ENCODE measurements at regions not wholly inside any gene's neighbourhood (a gene's known extent, or its start where the extent isn't known, plus 50 kb on each side); places are given as distances from the start of the nearest gene placed in this dataset.
"Not testable (repeated sequence)": the region's sequence is repeated elsewhere in the genome, so short reads cannot be mapped to it uniquely, and the experiment has no call there.

- H3K9ac ChIP-seq (ENCODE audit: insufficient read length) = no peak overlapping the region
- no peak for DNase-seq (ENCODE audit: low read depth, low spot score)
- H3K36me3 ChIP-seq (ENCODE audit: insufficient read depth, low read length) = no peaks in the 10 kb centered on the region
- TF ChIP-seq EZH2 (IDR thresholded peaks at IDR 0.05) (no peak), FOXP2 (optimal IDR thresholded peaks at IDR 0.05; ENCODE audit: control extremely low read depth, extremely low read length, insufficient read depth) (no peak), POLR2AphosphoS5 (IDR thresholded peaks at IDR 0.05; ENCODE audit: borderline replicate concordance, low read depth, low read length) (no peak)
- H3K4me3 ChIP-seq = no peak overlapping the region
- no peaks in the 10 kb centered on the region for H3K9me3 ChIP-seq (ENCODE audit: low read depth, low read length)
- H3K27ac ChIP-seq = no peak overlapping the region
Observed at GRCh38 chr4:159029481-159029880, 73.4 kb upstream of the RAPGEF2 start.

- not testable (repeated sequence) for DNase-seq (ENCODE audit: low read depth, low spot score); H3K9ac ChIP-seq (ENCODE audit: insufficient read length); H3K4me3 ChIP-seq; H3K9me3 ChIP-seq (ENCODE audit: low read depth, low read length); H3K36me3 ChIP-seq (ENCODE audit: insufficient read depth, low read length); H3K27ac ChIP-seq
Observed at GRCh38 chr4:159030297-159030696, 72.6 kb upstream of the RAPGEF2 start.

- H3K4me3 ChIP-seq = no peak overlapping the region
- H3K27ac ChIP-seq = no peak overlapping the region
- no peaks in the 10 kb centered on the region for H3K9me3 ChIP-seq (ENCODE audit: low read depth, low read length)
- H3K36me3 ChIP-seq (ENCODE audit: insufficient read depth, low read length) = no peaks in the 10 kb centered on the region
- TF ChIP-seq POLR2AphosphoS5 (IDR thresholded peaks at IDR 0.05; ENCODE audit: borderline replicate concordance, low read depth, low read length) (no peak), FOXP2 (optimal IDR thresholded peaks at IDR 0.05; ENCODE audit: control extremely low read depth, extremely low read length, insufficient read depth) (no peak), EZH2 (IDR thresholded peaks at IDR 0.05) (no peak)
- no peak for DNase-seq (ENCODE audit: low read depth, low spot score)
- H3K9ac ChIP-seq (ENCODE audit: insufficient read length) = no peak overlapping the region
Observed at GRCh38 chr4:159035570-159035969, 67.3 kb upstream of the RAPGEF2 start.

GRCh38 chr4:159038536-159038935 lies 64.3 kb upstream of the RAPGEF2 start:
- H3K9me3 ChIP-seq (ENCODE audit: low read depth, low read length) = no peaks in the 10 kb centered on the region
- no peak for DNase-seq (ENCODE audit: low read depth, low spot score)
- TF ChIP-seq FOXP2 (optimal IDR thresholded peaks at IDR 0.05; ENCODE audit: control extremely low read depth, extremely low read length, insufficient read depth) (no peak), EZH2 (IDR thresholded peaks at IDR 0.05) (no peak), POLR2AphosphoS5 (IDR thresholded peaks at IDR 0.05; ENCODE audit: borderline replicate concordance, low read depth, low read length) (no peak)
- no peak overlapping the region for H3K27ac ChIP-seq
- no peaks in the 10 kb centered on the region for H3K36me3 ChIP-seq (ENCODE audit: insufficient read depth, low read length)
- no peak overlapping the region for H3K9ac ChIP-seq (ENCODE audit: insufficient read length)
- no peak overlapping the region for H3K4me3 ChIP-seq

GRCh38 chr4:159041054-159042034 lies 61.5 kb upstream of the RAPGEF2 start:
- H3K9ac ChIP-seq (ENCODE audit: insufficient read length) = no peak overlapping the region
- TF ChIP-seq FOXP2 (optimal IDR thresholded peaks at IDR 0.05; ENCODE audit: control extremely low read depth, extremely low read length, insufficient read depth) (no peak), POLR2AphosphoS5 (IDR thresholded peaks at IDR 0.05; ENCODE audit: borderline replicate concordance, low read depth, low read length) (no peak), EZH2 (IDR thresholded peaks at IDR 0.05) (no peak)
- DNase-seq (ENCODE audit: low read depth, low spot score) = no peak
- H3K4me3 ChIP-seq = no peak overlapping the region
- no peaks in the 10 kb centered on the region for H3K9me3 ChIP-seq (ENCODE audit: low read depth, low read length)
- no peak overlapping the region for H3K27ac ChIP-seq
- no peaks in the 10 kb centered on the region for H3K36me3 ChIP-seq (ENCODE audit: insufficient read depth, low read length)

GRCh38 chr4:159042097-159042605 lies 60.7 kb upstream of the RAPGEF2 start:
- TF ChIP-seq FOXP2 (optimal IDR thresholded peaks at IDR 0.05; ENCODE audit: control extremely low read depth, extremely low read length, insufficient read depth) = no peak
- no peak for TF ChIP-seq EZH2 (IDR thresholded peaks at IDR 0.05)
- no peak for TF ChIP-seq POLR2AphosphoS5 (IDR thresholded peaks at IDR 0.05; ENCODE audit: borderline replicate concordance, low read depth, low read length)
- no peak overlapping the region for H3K4me3 ChIP-seq
- no peak for DNase-seq (ENCODE audit: low read depth, low spot score)
- no peak overlapping the region for H3K27ac ChIP-seq
- no peak overlapping the region for H3K9ac ChIP-seq (ENCODE audit: insufficient read length)
- H3K36me3 ChIP-seq (ENCODE audit: insufficient read depth, low read length) = no peaks in the 10 kb centered on the region
- H3K9me3 ChIP-seq (ENCODE audit: low read depth, low read length) = no peaks in the 10 kb centered on the region

- no peak overlapping the region for H3K9ac ChIP-seq (ENCODE audit: insufficient read length)
- DNase-seq (ENCODE audit: low read depth, low spot score) = no peak
- H3K27ac ChIP-seq = no peak overlapping the region
- no peaks in the 10 kb centered on the region for H3K36me3 ChIP-seq (ENCODE audit: insufficient read depth, low read length)
- no peak overlapping the region for H3K4me3 ChIP-seq
- no peaks in the 10 kb centered on the region for H3K9me3 ChIP-seq (ENCODE audit: low read depth, low read length)
- TF ChIP-seq POLR2AphosphoS5 (IDR thresholded peaks at IDR 0.05; ENCODE audit: borderline replicate concordance, low read depth, low read length) = no peak
- no peak for TF ChIP-seq EZH2 (IDR thresholded peaks at IDR 0.05)
- TF ChIP-seq FOXP2 (optimal IDR thresholded peaks at IDR 0.05; ENCODE audit: control extremely low read depth, extremely low read length, insufficient read depth) = no peak
Observed at GRCh38 chr4:159042868-159043267, 60.0 kb upstream of the RAPGEF2 start.

GRCh38 chr4:159043861-159044260 lies 59.0 kb upstream of the RAPGEF2 start:
- TF ChIP-seq POLR2AphosphoS5 (IDR thresholded peaks at IDR 0.05; ENCODE audit: borderline replicate concordance, low read depth, low read length) (no peak), EZH2 (IDR thresholded peaks at IDR 0.05) (no peak), FOXP2 (optimal IDR thresholded peaks at IDR 0.05; ENCODE audit: control extremely low read depth, extremely low read length, insufficient read depth) (no peak)
- H3K27ac ChIP-seq = no peak overlapping the region
- no peaks in the 10 kb centered on the region for H3K36me3 ChIP-seq (ENCODE audit: insufficient read depth, low read length)
- no peaks in the 10 kb centered on the region for H3K9me3 ChIP-seq (ENCODE audit: low read depth, low read length)
- H3K4me3 ChIP-seq = no peak overlapping the region
- DNase-seq (ENCODE audit: low read depth, low spot score) = no peak
- no peak overlapping the region for H3K9ac ChIP-seq (ENCODE audit: insufficient read length)

All from SK-N-MC (cell line).